PFSK-1 (cell line): ENCODE measurements at regions not wholly inside any gene's neighbourhood (a gene's known extent, or its start where the extent isn't known, plus 50 kb on each side); places are given as distances from the start of the nearest gene placed in this dataset.

Experiments used
- FOXP2 ChIP-seq: optimal IDR thresholded peaks from 2 replicates; pipeline ENCODE3; 2011; ENCODE audit warnings: borderline replicate concordance, control low read depth, inconsistent platforms; ENCODE audit not compliant: insufficient read depth; ENCODE audit errors: extremely low read length, extremely low read depth
- POLR2AphosphoS5 ChIP-seq: IDR thresholded peaks from 2 replicates; pipeline ENCODE4 v1.6.1; 2012; ENCODE audit warnings: low read depth, mild to moderate bottlenecking, control low read depth, low read length, moderate library complexity
- REST ChIP-seq, 2 experiments: IDR thresholded peaks; 2 replicates each; pipeline versions ENCODE4 v1.6.1 to v1.8.0; 2011 to 2012; ENCODE audit warnings: low read depth in 2 of 2, low read length in 2 of 2, control low read depth in 1 of 2, inconsistent platforms in 1 of 2, mild to moderate bottlenecking in 1 of 2, moderate library complexity in 1 of 2; ENCODE audit not compliant: insufficient read depth in 1 of 2
- SIN3A ChIP-seq: IDR thresholded peaks from 2 replicates; pipeline ENCODE4 v1.6.1; 2012; ENCODE audit warnings: mild to moderate bottlenecking, low read length, moderate library complexity, borderline replicate concordance; ENCODE audit not compliant: insufficient read depth
- TAF1 ChIP-seq: IDR thresholded peaks from 2 replicates; pipeline ENCODE4 v1.6.1; 2012; ENCODE audit warnings: low read length, control low read depth, borderline replicate concordance; ENCODE audit not compliant: insufficient read depth

GRCh38 chr1:80054129-80054528 is 1047.6 kb upstream of the ADGRL4 start:
- TF ChIP-seq POLR2AphosphoS5, result no peak
- TF ChIP-seq TAF1, result no peak
- TF ChIP-seq FOXP2, result no peak
- TF ChIP-seq REST (IDR thresholded peaks at IDR 0.05; ENCODE audit: insufficient read depth in 1 of 2, low read depth in 2 of 2, low read length in 2 of 2), result no peak
- TF ChIP-seq SIN3A, result no peak

- TF ChIP-seq REST (IDR thresholded peaks at IDR 0.05; ENCODE audit: insufficient read depth in 1 of 2, low read depth in 2 of 2, low read length in 2 of 2) (no peak), POLR2AphosphoS5 (no peak), SIN3A (no peak), TAF1 (no peak), FOXP2 (no peak)
Measured at GRCh38 chr1:80053613-80054012, 1047.1 kb upstream of the ADGRL4 start.

GRCh38 chr1:80050523-80050922 is 1044.0 kb upstream of the ADGRL4 start:
- no peak for TF ChIP-seq POLR2AphosphoS5
- no peak for TF ChIP-seq FOXP2
- TF ChIP-seq REST (IDR thresholded peaks at IDR 0.05; ENCODE audit: insufficient read depth in 1 of 2, low read depth in 2 of 2, low read length in 2 of 2), result no peak
- TF ChIP-seq TAF1, result no peak
- TF ChIP-seq SIN3A, result no peak

GRCh38 chr1:80050085-80050484 is 1043.6 kb upstream of the ADGRL4 start:
- no peak for TF ChIP-seq POLR2AphosphoS5
- no peak for TF ChIP-seq TAF1
- no peak for TF ChIP-seq REST (IDR thresholded peaks at IDR 0.05; ENCODE audit: insufficient read depth in 1 of 2, low read depth in 2 of 2, low read length in 2 of 2)
- no peak for TF ChIP-seq FOXP2
- no peak for TF ChIP-seq SIN3A

- TF ChIP-seq TAF1, result no peak
- TF ChIP-seq FOXP2, result no peak
- TF ChIP-seq REST (IDR thresholded peaks at IDR 0.05; ENCODE audit: insufficient read depth in 1 of 2, low read depth in 2 of 2, low read length in 2 of 2), result no peak
- no peak for TF ChIP-seq POLR2AphosphoS5
- no peak for TF ChIP-seq SIN3A
Measured at GRCh38 chr1:80048716-80049115, 1042.2 kb upstream of the ADGRL4 start.
